GM12873 (cell line): ENCODE measurements at regions not wholly inside any gene's neighbourhood (a gene's known extent, or its start where the extent isn't known, plus 50 kb on each side); places are given as distances from the start of the nearest gene placed in this dataset.

Experiments
- CTCF ChIP-seq: IDR thresholded peaks from 2 replicates; pipeline ENCODE4 v1.5.1; 2012; ENCODE audit warnings: low read depth, mild to moderate bottlenecking, moderate library complexity, low read length, control low read depth; ENCODE audit not compliant: insufficient read depth; ENCODE audit errors: missing control alignments

- no peak for TF ChIP-seq CTCF
These were observed 216.8 kb upstream of the SATB1 start for GRCh38 chr3:18641916-18642315.

- no peak for TF ChIP-seq CTCF
These were observed 210.1 kb upstream of the SATB1 start for GRCh38 chr3:18635215-18635614.

GRCh38 chr3:18634461-18634860 lies 209.3 kb upstream of the SATB1 start:
- no peak for TF ChIP-seq CTCF

GRCh38 chr3:18633002-18633401 lies 207.9 kb upstream of the SATB1 start:
- no peak for TF ChIP-seq CTCF

- no peak for TF ChIP-seq CTCF
These were observed 205.2 kb upstream of the SATB1 start for GRCh38 chr3:18630295-18630694.

GRCh38 chr3:18625085-18625484 lies 199.9 kb upstream of the SATB1 start:
- no peak for TF ChIP-seq CTCF

GRCh38 chr3:18623220-18623619 lies 198.1 kb upstream of the SATB1 start:
- TF ChIP-seq CTCF, result no peak
